Caco-2 (cell line): ENCODE measurements at regions not wholly inside any gene's neighbourhood (a gene's known extent, or its start where the extent isn't known, plus 50 kb on each side); places are given as distances from the start of the nearest gene placed in this dataset.
"Not testable (repeated sequence)": the region's sequence is repeated elsewhere in the genome, so short reads cannot be mapped to it uniquely, and the experiment has no call there.

Experiments
- BruUV-seq: library from RNA; stranded (reverse); fragments of 400-500 nt; replicated peaks from 2 replicates; lab custom pipeline; 2021; lab: Mats Ljungman, UMichigan
- CTCF ChIA-PET: fragments of 300-600 bp; sonication (Branson Sonifier 250); formaldehyde crosslinking; loops from one replicate; lab custom pipeline; 2022; ENCODE audit warnings: antibody characterized with exemption; lab: Charles Lee
- POLR2A ChIA-PET: fragments of 300-600 bp; sonication (Branson Sonifier 250); formaldehyde crosslinking; loops from one replicate; lab custom pipeline; 2022; ENCODE audit warnings: antibody characterized with exemption; lab: Charles Lee
- DNase-seq, 2 experiments: peaks; one replicate each; pipeline versions ENCODE4 v3.0.0 to v3.0.0-alpha.2; 2020 to 2022
- H3K27me3 ChIP-seq: replicated peaks from 2 replicates; pipeline ENCODE4 v1.6.0; 2011; ENCODE audit warnings: low read length; ENCODE audit not compliant: control insufficient read depth, insufficient read depth
- H3K36me3 ChIP-seq: 2 replicates; pipeline ENCODE4 v1.5.1; 2011; ENCODE audit warnings: low read length; ENCODE audit not compliant: control insufficient read depth, insufficient read depth
- H3K4me1 ChIP-seq: fragments of 250-450 bp; sonication (Bioruptor Pico); 2 replicates; pipeline ENCODE4 v1.5.1; 2020; ENCODE audit warnings: mild to moderate bottlenecking
- H3K4me3 ChIP-seq: 2 replicates; pipeline ENCODE4 v1.5.1; 2011; ENCODE audit warnings: low read depth, mild to moderate bottlenecking, control low read depth, low read length
- H3K9me3 ChIP-seq: fragments of 250-450 bp; sonication (Bioruptor Pico); 2 replicates; pipeline ENCODE4 v1.5.1; 2020; ENCODE audit warnings: mild to moderate bottlenecking, moderate library complexity
- H3K27ac Mint-ChIP-seq: one replicate; pipeline ENCODE4 v1.8.0; 2022; ENCODE audit warnings: mixed read lengths; ENCODE audit not compliant: unreplicated experiment
- H3K27me3 Mint-ChIP-seq: one replicate; pipeline ENCODE4 v1.8.0; 2022; ENCODE audit warnings: mixed read lengths; ENCODE audit not compliant: insufficient read depth, unreplicated experiment
- H3K36me3 Mint-ChIP-seq: one replicate; pipeline ENCODE4 v1.8.0; 2022; ENCODE audit warnings: mild to moderate bottlenecking, mixed read lengths; ENCODE audit not compliant: insufficient read depth, unreplicated experiment
- H3K4me1 Mint-ChIP-seq: one replicate; pipeline ENCODE4 v1.8.0; 2022; ENCODE audit warnings: low read depth, mixed read lengths; ENCODE audit not compliant: unreplicated experiment
- H3K4me3 Mint-ChIP-seq: one replicate; pipeline ENCODE4 v1.8.0; 2022; ENCODE audit warnings: mild to moderate bottlenecking, moderate library complexity, mixed read lengths; ENCODE audit not compliant: unreplicated experiment
- H3K9me3 Mint-ChIP-seq: one replicate; pipeline ENCODE4 v1.8.0; 2022; ENCODE audit warnings: mixed read lengths; ENCODE audit not compliant: unreplicated experiment
- intact Hi-C: fragments of 100-400 bp; cut with micrococcal nuclease; formaldehyde crosslinking; loops from one replicate; pipeline ENCODE4 v1.10.0; 2022; ENCODE audit not compliant: unreplicated experiment

- H3K9me3 ChIP-seq, H3K4me1 ChIP-seq, H3K27me3 ChIP-seq, H3K36me3 ChIP-seq, CTCF ChIA-PET, H3K4me3 ChIP-seq, H3K4me3 Mint-ChIP-seq, H3K27me3 Mint-ChIP-seq, POLR2A ChIA-PET, H3K9me3 Mint-ChIP-seq, H3K4me1 Mint-ChIP-seq, intact Hi-C loops, H3K36me3 Mint-ChIP-seq: not testable (repeated sequence)
- TSS peak; percentile 48 for BruUV-seq
- peak; percentile 40 to 48 for DNase-seq
- H3K27ac Mint-ChIP-seq = peak overlapping the region; percentile 50
Measured at GRCh38 chr14:19203250-19203972, 230.7 kb downstream of the POTEG start.

GRCh38 chr14:19204827-19205226 lies 229.3 kb downstream of the POTEG start:
- intact Hi-C loops, BruUV-seq, H3K36me3 ChIP-seq, H3K36me3 Mint-ChIP-seq, H3K4me1 ChIP-seq, CTCF ChIA-PET, H3K4me3 ChIP-seq, H3K9me3 ChIP-seq, POLR2A ChIA-PET, H3K9me3 Mint-ChIP-seq, H3K27me3 ChIP-seq, H3K4me3 Mint-ChIP-seq, H3K27me3 Mint-ChIP-seq, H3K4me1 Mint-ChIP-seq: not testable (repeated sequence)
- DNase-seq = peak; percentile 63 to 71
- H3K27ac Mint-ChIP-seq = peak overlapping the region; percentile 88

GRCh38 chr14:19216480-19216879 lies 217.7 kb downstream of the POTEG start:
- H3K4me3 ChIP-seq, H3K4me1 Mint-ChIP-seq, POLR2A ChIA-PET, H3K27ac Mint-ChIP-seq, H3K9me3 ChIP-seq, H3K36me3 ChIP-seq, H3K4me1 ChIP-seq, BruUV-seq, CTCF ChIA-PET, H3K36me3 Mint-ChIP-seq, H3K9me3 Mint-ChIP-seq, H3K4me3 Mint-ChIP-seq, H3K27me3 Mint-ChIP-seq, H3K27me3 ChIP-seq, DNase-seq, intact Hi-C loops: not testable (repeated sequence)

- DNase-seq, H3K9me3 ChIP-seq, H3K9me3 Mint-ChIP-seq, H3K4me3 ChIP-seq, H3K4me1 Mint-ChIP-seq, BruUV-seq, intact Hi-C loops, H3K27me3 ChIP-seq, H3K27me3 Mint-ChIP-seq, H3K4me3 Mint-ChIP-seq, CTCF ChIA-PET, H3K27ac Mint-ChIP-seq, H3K36me3 ChIP-seq, H3K4me1 ChIP-seq, H3K36me3 Mint-ChIP-seq, POLR2A ChIA-PET: not testable (repeated sequence)
Measured at GRCh38 chr14:19219423-19219822, 214.7 kb downstream of the POTEG start.

- H3K9me3 ChIP-seq, H3K4me3 ChIP-seq, H3K4me1 ChIP-seq, POLR2A ChIA-PET, DNase-seq, intact Hi-C loops, CTCF ChIA-PET, H3K27me3 Mint-ChIP-seq, H3K27ac Mint-ChIP-seq, H3K27me3 ChIP-seq, H3K36me3 Mint-ChIP-seq, H3K36me3 ChIP-seq, BruUV-seq, H3K4me1 Mint-ChIP-seq, H3K4me3 Mint-ChIP-seq, H3K9me3 Mint-ChIP-seq: not testable (repeated sequence)
Measured at GRCh38 chr14:19231421-19231820, 202.7 kb downstream of the POTEG start.

- H3K27ac Mint-ChIP-seq, POLR2A ChIA-PET, H3K4me3 Mint-ChIP-seq, H3K9me3 ChIP-seq, H3K36me3 ChIP-seq, H3K27me3 ChIP-seq, H3K27me3 Mint-ChIP-seq, intact Hi-C loops, H3K4me3 ChIP-seq, DNase-seq, H3K9me3 Mint-ChIP-seq, H3K4me1 Mint-ChIP-seq, H3K4me1 ChIP-seq, CTCF ChIA-PET, BruUV-seq, H3K36me3 Mint-ChIP-seq: not testable (repeated sequence)
Measured at GRCh38 chr14:19234059-19234458, 200.1 kb downstream of the POTEG start.

GRCh38 chr14:19237656-19238055 lies 196.5 kb downstream of the POTEG start:
- H3K4me1 ChIP-seq, H3K4me3 ChIP-seq, H3K27me3 ChIP-seq, H3K9me3 Mint-ChIP-seq, DNase-seq, BruUV-seq, H3K27me3 Mint-ChIP-seq, CTCF ChIA-PET, H3K4me1 Mint-ChIP-seq, POLR2A ChIA-PET, H3K36me3 Mint-ChIP-seq, H3K4me3 Mint-ChIP-seq, H3K27ac Mint-ChIP-seq, intact Hi-C loops, H3K9me3 ChIP-seq, H3K36me3 ChIP-seq: not testable (repeated sequence)
